HG03342 (cell line): ENCODE measurements at regions not wholly inside any gene's neighbourhood (a gene's known extent, or its start where the extent isn't known, plus 50 kb on each side); places are given as distances from the start of the nearest gene placed in this dataset.
"Not testable (repeated sequence)": the region's sequence is repeated elsewhere in the genome, so short reads cannot be mapped to it uniquely, and the experiment has no call there.

Source experiments
- ATAC-seq: cut with Tn5 transposase; IDR thresholded peaks from one replicate; pipeline ENCODE4 v1.9.1; 2021; ENCODE audit warnings: mild to moderate bottlenecking, moderate library complexity; ENCODE audit not compliant: unreplicated experiment

DNA sequence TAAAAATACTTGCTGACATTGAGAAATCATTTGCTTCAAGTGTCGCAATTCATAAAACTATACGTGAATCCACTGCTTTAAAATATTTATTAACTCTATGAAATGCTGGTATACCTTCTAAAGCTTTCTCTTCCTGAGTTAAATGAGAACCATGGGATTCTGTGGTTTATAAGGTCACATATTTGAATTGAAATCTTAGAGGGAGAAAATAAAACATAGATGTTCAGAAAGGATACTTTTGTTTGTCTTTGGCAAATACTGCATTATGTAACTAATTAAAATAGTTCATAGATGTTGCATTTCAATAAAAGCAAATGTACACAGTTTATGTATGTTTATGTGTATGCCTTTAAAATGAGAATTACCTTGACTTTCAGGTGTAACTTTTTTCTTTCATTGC is 250.1 kb downstream of the FAM170A start:
- no peak for ATAC-seq

DNA sequence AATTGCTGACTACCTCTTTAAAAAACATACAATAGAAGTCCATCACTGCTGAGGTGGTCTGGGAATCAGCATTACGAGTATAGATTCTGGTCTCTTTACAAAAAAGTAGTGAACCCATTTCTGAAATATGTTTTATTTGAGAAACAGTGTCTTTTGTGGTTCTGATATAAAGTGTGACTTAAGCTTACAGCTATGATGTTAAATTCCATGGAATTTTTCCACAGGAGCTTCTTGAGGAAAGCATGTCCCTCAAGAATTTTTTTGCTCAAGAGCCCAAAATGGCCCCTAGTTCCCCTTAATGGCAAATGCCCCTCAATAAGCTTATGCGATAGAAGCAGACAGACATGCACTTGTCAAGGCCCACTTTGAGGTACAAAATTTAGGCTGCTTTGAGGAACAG is 265.7 kb downstream of the FAM170A start:
- no peak for ATAC-seq

DNA sequence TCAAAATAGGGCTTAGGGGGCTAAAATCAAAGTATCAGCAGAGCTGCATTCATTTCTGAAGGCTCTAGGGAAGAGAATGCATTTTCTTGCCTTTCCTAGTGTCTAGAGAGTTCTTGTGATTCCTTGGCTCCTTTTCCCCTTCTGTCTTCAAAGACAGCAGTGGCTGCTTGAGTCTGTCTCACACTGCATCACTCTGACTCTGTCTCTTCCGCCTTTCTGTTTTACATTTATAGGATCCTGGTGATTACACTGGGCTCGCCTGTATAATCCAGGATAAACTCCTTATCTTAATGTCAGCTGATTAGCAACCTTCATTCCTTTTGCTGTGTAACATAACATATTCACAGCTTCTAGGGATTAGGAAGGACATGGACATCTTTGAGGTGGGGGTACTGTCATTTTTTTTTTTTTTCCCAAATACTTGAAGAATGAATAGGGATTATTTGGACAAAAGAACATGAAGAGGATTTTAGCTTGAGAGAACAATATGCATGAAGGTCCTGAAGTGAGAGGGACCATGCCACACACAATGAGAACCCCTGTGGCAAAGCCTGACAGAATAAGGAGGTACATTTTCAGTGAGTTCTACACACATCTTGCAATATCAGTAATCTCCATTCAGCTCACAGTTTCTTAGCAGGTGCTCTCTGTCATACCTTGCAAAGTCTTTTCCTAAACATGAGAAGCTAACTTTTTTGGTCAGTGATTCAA is 267.6 kb downstream of the FAM170A start:
- no peak for ATAC-seq

DNA sequence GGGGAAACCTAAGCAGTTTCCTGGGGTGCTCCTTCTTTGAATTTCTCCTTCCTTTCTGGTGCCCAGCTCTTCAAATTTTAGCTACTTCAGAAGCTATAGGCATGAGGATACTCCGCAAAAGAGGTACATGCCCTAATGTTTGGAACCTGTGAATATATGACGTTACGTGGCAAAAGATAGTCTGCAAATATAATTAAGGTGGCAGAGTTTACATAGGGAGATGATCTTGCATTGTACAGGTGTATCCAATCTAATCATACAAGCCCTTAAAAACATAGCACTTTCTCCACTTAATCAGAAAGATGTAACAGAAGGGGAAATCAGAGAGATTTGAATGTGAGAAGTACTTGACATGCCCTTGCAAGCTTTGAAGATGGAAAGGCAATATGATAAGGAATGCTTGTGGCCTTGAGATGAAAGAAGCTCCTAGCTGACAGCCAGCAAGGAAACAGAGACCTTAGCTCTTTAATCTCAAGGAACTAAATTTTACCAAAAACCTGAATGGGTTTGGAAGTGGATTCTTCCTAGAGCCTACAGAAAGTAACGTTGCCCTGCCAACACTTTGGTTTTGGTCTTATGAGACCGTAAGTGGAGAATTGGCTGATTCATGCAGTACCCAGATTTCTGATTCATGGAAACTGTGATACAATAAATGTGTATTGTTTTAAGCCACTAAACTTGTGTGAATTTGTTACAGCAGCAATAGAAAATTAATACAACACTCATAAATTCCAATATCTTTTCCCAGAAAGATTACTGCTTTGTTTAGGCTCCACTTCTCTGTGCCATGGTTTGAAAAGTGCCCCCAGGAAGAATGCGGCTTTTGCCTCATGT is 268.4 kb downstream of the FAM170A start:
- ATAC-seq = no peak

DNA sequence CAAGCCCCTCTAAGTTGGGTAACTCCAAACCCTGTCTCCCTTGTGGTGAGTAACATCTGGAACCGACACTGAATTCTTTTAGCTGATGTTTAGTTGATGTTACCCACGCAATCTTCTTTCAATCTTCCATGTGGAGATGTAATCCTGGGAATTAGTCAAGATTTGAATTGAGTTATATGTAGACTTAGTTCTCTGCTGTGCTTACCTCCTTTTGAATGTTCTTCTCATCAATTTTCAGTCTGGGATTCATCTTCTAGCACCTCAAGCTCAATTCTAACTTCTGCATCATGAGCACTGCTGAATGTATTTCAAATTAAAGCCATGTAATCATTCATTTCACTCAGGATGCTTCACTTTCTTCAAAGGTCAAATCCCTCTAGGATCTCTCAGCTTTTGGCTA is 270.6 kb downstream of the FAM170A start:
- no peak for ATAC-seq

DNA sequence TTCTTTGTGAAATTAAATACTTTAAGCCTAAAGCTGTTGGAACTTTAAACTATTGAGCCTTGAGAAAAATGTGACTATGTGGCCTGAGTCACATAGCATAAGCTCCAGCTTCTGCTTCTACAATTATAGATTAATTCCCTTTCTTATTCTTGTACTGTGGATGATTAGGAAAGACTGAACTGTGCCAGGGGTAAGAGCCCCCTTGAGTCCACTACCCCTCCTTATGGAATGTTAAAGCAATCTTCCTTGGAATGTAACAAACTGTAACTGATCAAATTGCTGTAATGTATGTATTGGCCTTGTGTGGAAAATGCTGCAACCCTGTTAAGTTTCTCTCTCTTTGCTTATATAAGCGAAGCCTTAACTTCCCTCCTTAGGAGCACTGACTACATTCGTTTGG is 273.2 kb downstream of the FAM170A start:
- ATAC-seq = no peak

DNA sequence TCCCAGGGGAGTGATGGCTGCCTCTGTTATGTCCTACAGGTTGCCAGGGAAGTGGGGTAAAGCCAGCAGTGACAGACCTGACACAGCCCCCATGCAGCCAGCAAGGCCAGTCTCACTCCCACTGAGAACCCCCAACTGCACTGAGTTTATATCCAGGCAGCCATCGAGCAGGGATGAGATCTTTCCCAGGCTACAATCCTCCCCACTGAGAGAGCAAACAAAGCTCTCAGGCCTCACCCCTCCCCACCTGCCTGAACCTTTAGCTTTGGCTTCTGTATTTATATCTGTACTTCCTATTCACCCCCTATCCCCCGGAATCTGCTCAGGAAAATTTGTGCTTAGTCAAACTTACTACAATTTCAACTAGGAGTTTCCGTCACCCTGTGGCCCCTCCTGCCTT is 284.1 kb downstream of the FAM170A start:
- no peak for ATAC-seq

DNA sequence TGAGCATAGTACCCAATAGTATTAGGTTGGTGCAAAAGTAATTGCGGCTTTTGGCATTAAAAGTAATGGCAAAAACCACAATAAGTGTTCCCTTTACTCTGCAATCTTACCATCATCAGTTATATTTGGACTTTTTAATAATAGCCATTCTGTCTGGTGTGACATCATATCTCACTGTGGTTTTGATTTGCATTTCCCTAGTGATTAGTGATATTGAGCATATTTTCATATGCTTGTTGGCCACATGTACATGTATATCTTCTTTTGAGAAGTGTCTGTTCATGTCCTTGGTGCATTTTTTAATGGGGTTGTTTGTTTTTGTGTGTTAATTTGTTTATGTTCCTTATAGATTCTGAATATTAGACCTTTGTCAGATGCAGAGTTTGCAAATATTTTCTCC is 289.9 kb downstream of the FAM170A start:
- no peak for ATAC-seq

DNA sequence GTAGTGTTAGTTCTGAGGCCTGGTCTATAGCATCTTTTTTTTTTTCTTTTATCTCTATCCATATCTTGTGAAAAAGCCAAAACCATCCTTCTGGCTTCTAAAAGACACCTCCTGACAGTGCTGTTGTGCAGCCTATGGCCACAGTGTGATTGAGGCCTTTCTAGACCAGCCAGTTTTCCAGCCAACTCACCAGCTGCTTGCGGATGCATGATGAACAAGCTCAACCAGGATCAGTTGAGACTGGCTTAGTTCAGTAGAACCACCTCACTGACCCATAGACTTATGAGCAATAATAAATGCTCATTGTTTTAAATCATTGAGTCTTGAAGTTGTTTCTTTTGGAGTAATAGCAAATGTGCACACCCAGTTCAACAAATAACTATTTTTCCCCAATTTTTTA is 296.9 kb downstream of the FAM170A start:
- no peak for ATAC-seq

DNA sequence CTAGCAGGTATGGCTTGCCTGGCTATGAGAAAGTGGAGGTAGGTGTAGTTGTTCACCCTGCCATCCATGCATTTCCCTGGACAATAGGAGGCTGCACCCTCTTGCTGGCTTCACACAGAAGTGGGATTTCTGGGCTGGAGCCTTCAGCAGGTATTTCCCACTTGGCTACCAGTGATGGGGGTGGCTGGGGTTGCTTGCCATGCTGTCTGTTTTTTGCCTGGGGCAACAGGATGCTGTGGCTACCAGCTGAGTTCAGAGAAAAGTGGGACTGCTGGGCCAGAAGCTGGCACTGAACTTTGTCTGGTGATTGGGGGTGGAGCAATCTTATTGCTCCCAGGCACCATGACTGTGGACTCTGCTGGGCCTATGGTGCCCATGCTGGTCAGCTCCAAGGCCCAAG is 299.6 kb downstream of the FAM170A start:
- no peak for ATAC-seq

DNA sequence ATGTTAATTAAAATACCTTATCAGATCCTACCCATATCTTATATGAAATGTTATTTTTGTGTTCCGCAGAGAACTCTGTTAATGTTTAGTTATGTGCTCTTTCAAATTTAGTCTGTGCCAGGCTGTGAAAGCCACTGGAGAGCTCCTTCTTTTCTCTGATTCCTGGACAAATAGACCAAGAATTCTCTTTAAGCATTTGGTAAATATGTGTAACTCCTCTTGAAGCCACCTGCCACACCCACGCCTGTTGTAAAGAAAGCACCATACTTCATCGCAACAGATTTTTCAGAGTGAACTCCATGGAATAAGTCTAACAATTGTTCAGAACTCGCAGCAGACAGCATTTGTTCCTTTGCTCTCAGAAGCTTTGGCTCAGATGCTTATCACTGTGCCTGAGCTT is 301.1 kb downstream of the FAM170A start:
- ATAC-seq = no peak

DNA sequence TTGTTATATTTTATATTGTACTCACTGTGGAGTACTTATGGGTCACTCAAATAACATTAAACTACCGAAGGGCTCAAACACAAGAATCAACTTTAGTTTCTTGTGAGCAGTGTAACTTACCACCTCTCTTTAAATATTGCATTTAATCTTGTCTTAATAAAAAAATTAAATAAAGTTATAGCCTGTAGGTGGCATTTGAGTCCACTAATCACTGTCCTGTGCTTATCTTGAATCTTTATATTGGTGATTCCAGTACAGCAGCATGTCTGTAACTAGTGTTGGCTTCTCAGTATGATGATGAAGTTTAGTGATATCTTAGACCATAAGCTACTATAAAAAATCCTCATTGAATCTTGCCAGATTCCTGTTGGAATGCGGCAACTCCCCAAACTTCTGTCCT is 313.8 kb downstream of the FAM170A start:
- no peak for ATAC-seq

DNA sequence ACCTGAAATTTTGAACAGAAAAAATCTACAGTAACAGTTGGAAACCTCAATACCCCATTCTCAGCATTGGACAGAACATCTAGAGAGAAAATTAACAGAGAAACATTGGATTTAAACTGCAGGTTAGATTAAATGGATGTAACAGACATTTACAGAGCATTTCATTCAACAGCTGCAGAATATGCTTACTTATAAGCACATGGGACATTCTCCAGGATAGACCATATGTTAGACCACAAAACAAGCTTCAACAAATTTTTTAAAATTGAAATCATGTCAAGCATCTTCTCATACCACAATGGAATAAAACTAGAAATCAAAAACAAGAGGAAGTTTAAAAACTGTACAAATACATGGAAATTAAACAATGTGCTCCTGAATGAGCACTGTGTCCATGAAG is 316.3 kb downstream of the FAM170A start:
- ATAC-seq = no peak

DNA sequence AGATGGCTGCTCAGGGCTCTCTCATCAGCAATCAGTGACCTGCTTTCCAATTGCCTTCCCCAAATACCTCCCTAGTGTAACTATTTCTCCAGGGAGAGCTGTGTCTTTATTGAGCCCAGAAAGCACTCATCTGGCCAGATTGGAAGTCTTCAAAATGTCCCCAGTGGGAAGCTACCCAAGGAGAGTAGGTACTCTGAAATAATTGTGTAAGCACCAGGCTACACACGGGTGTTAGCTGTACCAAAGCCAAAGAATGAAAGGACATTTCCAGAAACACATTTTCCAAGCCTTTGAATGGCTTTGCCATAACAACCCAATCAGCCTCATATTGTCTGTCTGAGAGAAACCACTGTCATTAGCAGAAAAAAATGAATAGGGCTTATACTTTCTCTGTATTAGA is 318.8 kb downstream of the FAM170A start:
- ATAC-seq = no peak

DNA sequence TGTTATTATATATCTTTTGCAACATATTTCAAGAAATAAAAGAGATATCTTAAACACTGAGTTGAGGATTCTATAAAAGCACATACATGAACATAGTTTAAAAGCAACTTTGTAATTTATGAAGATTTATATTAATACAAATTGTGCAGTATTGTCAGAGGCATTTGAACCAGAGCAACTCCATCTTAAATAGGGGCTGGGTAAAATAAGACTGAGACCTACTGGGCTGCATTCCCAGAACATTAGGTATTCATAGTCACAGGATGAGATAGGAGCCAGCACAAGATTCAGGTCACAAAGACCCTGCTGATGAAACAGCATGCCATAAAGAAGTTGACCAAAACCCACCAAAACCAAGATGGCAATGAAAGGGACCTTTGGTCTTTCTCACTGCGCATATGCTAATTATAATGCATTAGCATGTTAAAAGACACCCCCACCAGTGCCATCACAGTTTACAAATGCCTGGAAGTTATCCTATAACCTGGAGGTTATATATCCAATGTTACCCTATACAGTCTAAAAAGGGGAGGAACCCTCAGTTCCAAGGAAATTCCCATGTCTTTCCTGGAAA is 320.2 kb downstream of the FAM170A start:
- ATAC-seq = no peak

DNA sequence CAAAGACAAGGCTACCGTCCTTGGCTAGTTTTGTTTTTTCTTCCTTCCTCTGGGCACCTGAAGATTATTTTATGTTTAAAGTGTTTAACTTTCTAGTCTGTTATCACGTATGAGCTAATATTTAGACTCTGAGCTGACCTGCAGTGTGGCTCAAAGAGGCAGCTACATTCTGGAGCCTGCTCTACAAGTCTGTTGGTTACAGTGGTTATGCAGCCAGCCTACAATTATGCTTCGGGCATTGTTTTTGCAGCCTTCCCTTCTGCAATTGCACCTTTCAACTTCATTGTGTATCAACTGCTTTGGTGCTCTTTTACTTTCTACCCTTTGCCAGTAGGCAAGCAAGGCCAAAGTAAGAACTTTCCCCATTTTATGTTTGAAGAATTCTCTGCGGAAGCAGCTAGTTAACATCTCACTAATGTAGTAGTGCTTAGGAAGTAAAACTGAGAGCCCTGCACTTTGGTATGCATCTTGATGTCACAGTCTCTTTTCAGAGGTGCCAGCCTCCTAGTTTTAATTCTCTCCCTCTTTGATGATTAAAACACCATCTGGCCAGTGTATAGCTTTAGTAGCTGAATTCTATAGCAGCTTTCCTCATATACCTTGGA is 322.1 kb downstream of the FAM170A start:
- no peak for ATAC-seq

DNA sequence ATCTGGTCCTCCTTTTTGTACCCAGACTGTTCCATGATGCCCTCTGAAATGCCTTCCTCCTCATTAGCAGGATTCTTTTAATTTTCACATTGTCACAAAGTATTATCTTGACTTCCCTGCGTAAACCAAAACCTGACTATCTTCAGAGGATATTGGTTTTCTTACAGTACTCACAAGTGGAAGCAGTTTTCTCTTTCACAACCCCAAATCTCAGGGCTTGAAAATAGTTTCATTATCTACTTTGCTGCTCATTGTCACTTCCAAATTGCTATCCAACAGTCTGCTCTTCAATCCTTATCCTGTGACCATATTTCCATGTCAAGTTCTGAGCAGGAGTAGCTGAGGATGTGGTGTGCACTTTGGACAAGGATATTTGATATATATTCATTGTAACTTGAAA is 324.1 kb downstream of the FAM170A start:
- ATAC-seq = no peak

DNA sequence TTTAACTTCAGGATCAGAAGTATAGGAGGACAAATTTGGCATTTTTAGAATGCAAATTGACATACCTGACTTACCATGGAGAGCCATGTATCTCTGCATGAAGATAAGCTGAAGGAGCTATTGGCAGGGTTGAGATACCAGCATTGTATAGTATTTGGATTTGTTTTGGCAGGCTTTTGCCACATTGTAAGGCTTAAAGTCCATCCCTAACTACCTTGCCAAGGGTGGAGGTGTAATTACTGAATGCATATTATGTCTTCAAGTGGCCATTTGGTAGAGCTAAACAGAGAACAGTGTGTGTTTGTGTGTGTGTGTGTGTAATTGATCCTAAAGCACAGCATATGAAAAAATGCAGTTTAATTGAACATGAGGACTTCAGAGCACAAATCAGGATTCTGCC is 324.7 kb downstream of the FAM170A start:
- ATAC-seq = no peak

DNA sequence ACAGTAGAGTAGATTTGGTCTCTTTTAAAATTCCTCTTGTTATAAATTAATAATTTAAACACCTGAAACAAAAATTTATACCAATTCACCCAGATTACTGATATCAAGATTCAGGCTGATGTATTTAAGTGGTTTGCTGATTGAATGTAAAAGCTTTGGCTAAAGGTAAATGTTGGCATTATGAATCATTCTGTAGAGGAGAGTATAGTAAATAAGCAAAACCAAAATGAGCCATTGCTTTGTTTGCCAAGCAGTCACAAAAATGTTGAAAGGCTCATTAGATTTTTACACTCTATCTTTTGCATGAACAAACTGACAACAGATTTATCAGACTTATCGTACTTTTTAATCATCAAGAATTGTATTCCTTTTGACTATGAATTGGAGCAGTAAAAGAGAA is 332.6 kb downstream of the FAM170A start:
- ATAC-seq = no peak

DNA sequence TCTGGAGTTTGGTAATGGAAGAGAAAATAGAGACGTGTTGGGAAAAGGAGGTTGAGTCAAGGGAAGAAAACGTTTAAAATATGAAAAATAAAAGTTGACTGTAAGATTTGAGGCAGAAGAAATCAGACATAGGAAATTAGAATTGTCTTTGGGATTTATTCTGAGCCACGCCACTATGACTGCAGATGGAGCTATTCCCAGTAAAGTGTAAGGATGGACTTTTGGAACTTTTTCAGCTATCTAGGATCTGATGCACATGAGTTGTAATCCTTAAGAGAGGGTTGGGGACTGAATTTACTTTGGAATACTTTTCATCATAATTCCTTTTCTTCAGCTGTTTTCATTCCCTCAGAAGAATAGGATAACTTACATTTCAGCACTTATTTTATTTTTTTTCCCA is 336.7 kb downstream of the FAM170A start:
- no peak for ATAC-seq

DNA sequence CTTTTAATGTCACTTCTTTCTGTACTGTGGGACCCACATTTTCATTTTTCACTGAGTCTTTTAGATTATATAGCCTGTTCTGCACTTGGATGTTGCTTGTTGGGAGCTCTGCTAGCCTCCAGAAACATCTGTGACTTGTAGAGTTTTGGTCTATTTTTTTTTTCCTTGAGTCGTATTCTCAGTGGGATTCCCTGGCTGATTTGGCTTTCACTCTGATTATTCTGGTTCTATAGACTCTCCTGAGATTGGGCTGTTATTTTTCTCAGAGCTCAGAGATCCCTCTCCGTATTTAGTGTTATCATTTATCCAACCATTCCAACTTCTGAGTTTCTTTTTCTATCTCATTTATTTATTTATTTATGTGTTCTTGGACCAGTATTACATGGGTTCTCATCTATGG is 339.3 kb downstream of the FAM170A start:
- ATAC-seq = no peak

DNA sequence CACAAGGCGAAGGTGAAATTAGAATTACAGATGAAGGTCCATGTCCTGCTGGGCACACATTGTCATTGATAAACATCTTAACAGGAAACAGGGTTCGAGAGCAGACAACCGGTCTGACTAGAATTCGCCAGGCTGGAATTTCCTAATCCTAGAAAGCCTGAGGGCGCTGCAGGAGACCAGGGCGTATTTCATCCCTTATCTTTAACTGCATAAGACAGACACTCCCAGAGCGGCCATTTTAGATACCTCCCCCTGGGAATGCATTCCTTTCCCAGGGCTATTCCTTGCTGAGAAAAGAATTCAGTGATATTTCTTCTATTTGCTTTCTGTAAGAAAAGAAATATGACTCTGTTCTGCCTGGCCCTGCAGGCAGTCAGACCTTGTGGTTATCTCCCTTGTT is 357.7 kb downstream of the FAM170A start:
- not testable (repeated sequence) for ATAC-seq
